C1 segment of cervical spinal cord (tissue), 14 donors: ENCODE measurements at regions not wholly inside any gene's neighbourhood (a gene's known extent, or its start where the extent isn't known, plus 50 kb on each side); places are given as distances from the start of the nearest gene placed in this dataset.

ENCODE experiments used
- DNase-seq, 14 donors: peaks; one replicate each; lab custom pipeline; 2025; lab: John Stamatoyannopoulos, UW

- DNase-seq: no peak
Observed at GRCh38 chr2:12965540-12966269, 249.0 kb downstream of the TRIB2 start.

GRCh38 chr2:12967804-12968203 is 251.1 kb downstream of the TRIB2 start:
- DNase-seq: no peak

DNA sequence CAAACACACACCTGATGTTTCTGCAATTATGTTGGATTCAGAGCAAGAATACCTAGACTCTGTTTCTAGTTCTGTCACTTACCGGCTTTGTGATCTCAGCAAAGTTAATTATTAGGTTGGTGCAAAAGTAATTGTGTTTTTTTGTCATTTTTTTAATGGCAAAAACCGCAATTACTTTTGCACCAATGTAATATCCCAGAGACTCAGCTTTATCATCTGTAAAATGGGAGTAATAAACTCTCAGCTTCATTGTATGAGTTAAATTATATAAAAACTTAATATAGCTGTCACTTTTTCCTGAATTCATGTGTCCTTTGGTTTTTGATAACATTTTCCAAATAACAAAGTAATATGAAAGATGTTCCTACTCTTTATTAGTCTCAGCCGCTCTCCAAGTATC is 251.7 kb downstream of the TRIB2 start:
- DNase-seq: no peak

DNA sequence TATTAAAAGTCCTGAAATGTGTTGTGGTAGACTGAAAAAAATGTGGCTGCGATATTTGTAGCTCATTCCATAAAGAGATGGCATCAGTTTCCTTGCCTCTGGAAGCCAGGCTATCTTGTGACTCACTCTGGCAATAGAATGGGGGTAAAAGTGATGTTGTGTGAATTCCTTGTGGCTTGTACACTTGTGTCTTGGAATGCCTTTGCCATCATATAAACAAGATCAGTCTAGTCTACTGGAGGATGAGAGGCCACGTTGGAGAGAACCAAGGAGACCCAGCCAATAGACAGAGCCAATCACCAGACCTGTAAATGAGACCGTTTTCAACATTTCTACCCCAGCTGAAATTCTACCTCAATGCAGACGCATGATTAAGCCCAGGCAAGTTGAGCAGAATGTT is 254.1 kb downstream of the TRIB2 start:
- no peak for DNase-seq

GRCh38 chr2:12971581-12972365 is 255.0 kb downstream of the TRIB2 start:
- DNase-seq: no peak

- DNase-seq: no peak
Observed at GRCh38 chr2:12978066-12978835, 261.5 kb downstream of the TRIB2 start.

DNA sequence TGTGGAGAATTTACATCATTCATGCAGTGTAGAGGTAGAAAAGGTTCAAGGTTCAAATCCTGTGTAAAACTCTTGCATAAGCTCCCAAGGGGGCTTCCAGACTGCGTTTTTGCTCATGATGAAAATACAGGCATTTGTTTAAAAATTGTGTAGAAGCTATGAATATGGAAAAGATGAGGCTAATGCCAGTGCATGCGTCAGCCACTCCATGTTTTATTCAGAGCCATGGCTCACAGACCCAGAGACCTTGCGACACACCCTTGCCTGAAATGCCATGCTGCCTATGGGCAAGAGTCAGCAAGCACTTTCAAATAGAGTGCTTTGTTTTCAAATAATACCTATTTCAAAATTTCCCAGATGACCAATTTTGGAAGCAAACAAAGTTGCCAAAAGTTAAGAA is 262.3 kb downstream of the TRIB2 start:
- no peak for DNase-seq

- no peak for DNase-seq
Observed at GRCh38 chr2:12980817-12981216, 264.1 kb downstream of the TRIB2 start.

GRCh38 chr2:12982149-12982584 is 265.4 kb downstream of the TRIB2 start:
- no peak for DNase-seq

- no peak for DNase-seq
Observed at GRCh38 chr2:12987246-12987645, 270.5 kb downstream of the TRIB2 start.

DNA sequence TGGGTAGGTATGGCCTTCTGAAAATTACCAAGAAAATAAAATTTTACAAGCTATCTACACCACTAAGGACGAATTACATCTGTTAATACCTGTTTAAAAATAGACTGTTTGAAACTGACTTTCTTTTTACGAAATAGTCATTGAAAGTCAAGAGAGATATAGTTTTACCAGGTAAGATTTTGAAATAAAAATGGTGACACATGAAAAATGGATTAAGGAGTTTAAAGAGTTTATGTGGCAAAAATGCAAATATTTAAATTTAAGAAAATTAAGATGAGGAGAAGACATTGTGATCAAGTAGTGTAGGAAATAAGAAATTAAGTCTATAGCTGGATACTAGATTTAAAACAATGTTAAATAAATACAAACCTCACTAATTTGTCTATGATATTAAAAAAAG is 271.5 kb downstream of the TRIB2 start:
- no peak for DNase-seq

DNA sequence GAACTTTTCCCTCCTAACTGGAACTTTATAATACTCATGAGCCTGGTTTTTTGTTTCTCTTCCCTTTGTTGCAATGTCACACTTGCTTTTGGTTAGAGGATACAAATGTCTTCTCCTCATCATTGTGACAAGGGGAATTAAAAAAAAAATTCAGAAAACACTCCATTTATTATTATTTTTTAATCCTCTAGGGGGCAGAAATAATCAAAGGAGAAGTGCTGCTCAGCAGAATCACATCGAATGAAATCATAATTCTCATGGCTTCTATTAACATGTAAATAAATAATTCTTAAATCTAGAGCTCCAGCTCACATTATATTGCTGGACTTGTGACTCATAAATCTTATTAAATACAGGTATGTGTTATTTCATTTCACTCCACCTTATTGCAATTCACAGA is 273.8 kb downstream of the TRIB2 start:
- DNase-seq: no peak

DNA sequence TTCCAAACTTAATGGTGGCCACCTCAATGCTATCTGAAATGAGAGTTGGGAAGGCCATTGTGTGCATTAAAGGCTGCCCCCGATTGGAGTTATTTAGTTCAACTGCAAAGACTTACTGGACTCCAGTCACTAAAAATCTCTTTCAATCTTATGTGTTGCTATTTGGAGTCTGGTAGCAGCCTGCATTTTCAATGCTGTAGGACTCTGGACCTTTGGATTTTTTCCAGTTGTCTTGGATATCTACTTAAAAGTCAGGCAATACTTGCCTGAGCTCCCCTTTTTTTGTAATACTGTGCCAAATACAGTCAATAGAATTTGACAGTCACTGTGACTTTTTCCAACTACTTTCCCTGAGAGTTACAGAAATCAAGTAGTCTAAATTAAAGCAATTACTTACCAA is 281.9 kb downstream of the TRIB2 start:
- no peak for DNase-seq

DNA sequence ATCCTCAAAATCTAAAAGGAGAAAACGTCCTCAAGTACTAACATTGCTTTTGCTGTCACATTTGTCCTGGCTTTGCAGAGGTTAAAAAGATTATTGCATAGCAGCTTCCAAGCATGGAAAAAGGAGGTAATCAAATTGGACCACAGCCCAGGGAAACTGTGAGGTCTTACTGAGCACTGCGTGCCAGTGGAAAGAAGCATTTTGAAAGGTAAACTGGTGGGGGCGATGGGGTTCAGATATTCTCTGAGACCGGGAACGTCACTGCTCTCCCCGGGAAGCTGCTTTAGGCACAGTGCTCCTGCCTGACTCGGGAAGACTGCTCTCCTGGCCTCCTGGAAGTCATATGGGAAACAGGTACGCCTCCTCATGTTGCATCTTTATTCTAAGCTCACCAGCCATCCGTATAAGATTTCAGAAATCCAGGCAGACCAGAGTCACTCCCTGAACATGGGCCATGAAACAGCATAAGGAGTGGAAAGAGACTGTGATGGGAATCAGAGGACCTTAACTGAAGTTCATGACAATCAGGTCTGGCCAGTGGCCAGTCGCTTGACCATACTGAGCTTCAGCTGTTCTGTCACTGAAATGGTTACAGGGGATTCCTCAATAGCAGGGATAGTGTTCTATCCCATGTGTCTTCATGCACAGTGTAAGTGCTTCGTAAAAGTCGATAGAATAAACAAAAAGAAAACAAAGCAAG is 284.1 kb downstream of the TRIB2 start:
- no peak for DNase-seq

DNA sequence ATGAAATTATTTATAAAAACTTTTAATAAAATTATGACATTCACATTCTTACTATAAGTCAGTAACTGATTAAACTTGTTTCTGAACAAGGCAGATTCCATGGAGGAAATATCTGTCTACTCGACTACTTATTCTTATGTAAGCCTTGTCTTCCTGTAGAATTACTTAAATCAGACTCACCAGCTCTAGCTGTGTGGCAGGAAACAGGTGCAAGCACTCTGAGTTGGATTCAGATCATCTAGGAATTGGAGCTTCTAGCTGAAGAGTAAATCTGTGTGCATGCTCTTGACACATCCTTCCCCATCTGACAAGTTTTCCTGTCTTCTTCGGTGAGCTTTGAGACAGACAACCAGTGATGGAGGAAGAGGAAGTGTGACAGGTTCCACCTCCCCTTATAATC is 284.7 kb downstream of the TRIB2 start:
- DNase-seq: no peak

GRCh38 chr2:13002536-13003331 is 286.0 kb downstream of the TRIB2 start:
- no peak for DNase-seq

- DNase-seq: no peak
Observed at GRCh38 chr2:13003500-13003899, 286.8 kb downstream of the TRIB2 start.

- DNase-seq: no peak
Observed at GRCh38 chr2:13005048-13005447, 288.3 kb downstream of the TRIB2 start.

DNA sequence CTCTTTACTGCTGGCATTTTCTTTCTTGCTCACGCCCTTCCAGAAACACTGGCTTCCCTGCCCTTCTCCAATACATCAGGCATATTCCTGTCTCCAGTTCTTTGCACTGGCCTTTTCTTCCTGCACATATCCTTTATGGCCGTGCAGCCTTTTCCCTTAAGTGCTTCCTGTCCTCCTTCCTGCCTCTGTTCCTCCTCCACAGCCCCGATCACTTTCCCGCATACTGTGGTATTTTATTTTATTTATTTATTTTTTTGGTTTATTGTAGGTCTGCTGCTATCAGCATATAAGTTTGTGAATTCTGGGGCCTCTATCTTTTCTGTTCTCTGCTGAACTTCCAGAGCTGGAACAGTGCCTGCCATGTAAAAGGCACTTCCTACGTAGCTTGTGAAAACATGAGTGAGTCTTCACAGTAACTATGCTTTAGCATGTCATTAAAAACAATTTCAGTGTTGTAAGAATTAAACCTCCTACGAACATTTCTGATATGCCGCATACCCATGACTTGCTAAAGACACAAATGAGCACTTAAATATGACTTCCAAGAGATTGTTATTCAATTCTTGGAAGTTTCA is 289.1 kb downstream of the TRIB2 start:
- no peak for DNase-seq

DNA sequence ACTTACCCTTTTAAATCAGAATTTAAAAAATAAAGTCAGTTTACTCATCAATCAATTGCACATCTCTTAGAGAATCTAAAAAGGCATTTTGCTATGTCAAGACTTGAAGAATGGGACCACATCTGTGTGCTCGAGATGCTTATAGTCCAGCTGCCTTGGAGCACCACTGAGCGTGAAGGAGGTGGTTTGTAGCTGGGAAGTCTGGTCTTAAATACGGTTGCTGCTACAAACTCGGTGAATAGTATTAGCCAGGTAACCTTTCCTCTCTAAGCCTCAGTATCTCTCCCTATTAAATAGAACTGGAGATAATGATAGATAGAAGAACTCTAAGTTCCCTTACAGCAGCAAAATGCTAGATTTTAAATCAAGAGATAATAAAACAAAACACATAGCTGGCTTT is 289.7 kb downstream of the TRIB2 start:
- no peak for DNase-seq
